ENCODE measurements at regions not wholly inside any gene's neighbourhood (a gene's known extent, or its start where the extent isn't known, plus 50 kb on each side); places are given as distances from the start of the nearest gene placed in this dataset.

- H3K4me1 ChIP-seq (ENCODE audit: control insufficient read depth in 2 of 2, insufficient read depth in 2 of 2, low read length in 2 of 2), result no peaks in the 10 kb centered on the region
- H3K27ac ChIP-seq (ENCODE audit: low read depth in 1 of 2, low read length in 1 of 2), result no peak overlapping the region
- H3K9me3 ChIP-seq (ENCODE audit: control insufficient read depth in 2 of 2, insufficient read depth in 1 of 2, low read length in 1 of 2), result no peaks in the 10 kb centered on the region
- no peaks in the 10 kb centered on the region for H3K36me3 ChIP-seq (ENCODE audit: control insufficient read depth in 2 of 2, insufficient read depth in 2 of 2, low read length in 1 of 2)
- WGBS, result 62% methylated on average over 1 of the region's 1 CpG
- H3K27me3 ChIP-seq (ENCODE audit: control insufficient read depth in 2 of 2, insufficient read depth in 1 of 2, low read length in 1 of 2), result no peaks in the 10 kb centered on the region
- no peak for DNase-seq (ENCODE audit: low read depth in 6 of 9, low spot score in 9 of 9)
- H3K4me3 ChIP-seq (ENCODE audit: low read length in 2 of 2), result no peak overlapping the region
Observed at GRCh38 chrX:149205937-149206336, 299.2 kb downstream of the IDS start.

- no peak overlapping the region for H3K27ac ChIP-seq (ENCODE audit: low read depth in 1 of 2, low read length in 1 of 2)
- no peaks in the 10 kb centered on the region for H3K4me1 ChIP-seq (ENCODE audit: control insufficient read depth in 2 of 2, insufficient read depth in 2 of 2, low read length in 2 of 2)
- H3K9me3 ChIP-seq (ENCODE audit: control insufficient read depth in 2 of 2, insufficient read depth in 1 of 2, low read length in 1 of 2), result no peaks in the 10 kb centered on the region
- 62% methylated on average over 3 of the region's 3 CpGs for WGBS
- no peak overlapping the region for H3K4me3 ChIP-seq (ENCODE audit: low read length in 2 of 2)
- H3K27me3 ChIP-seq (ENCODE audit: control insufficient read depth in 2 of 2, insufficient read depth in 1 of 2, low read length in 1 of 2), result no peaks in the 10 kb centered on the region
- no peaks in the 10 kb centered on the region for H3K36me3 ChIP-seq (ENCODE audit: control insufficient read depth in 2 of 2, insufficient read depth in 2 of 2, low read length in 1 of 2)
- DNase-seq (ENCODE audit: low read depth in 6 of 9, low spot score in 9 of 9), result no peak
Observed at GRCh38 chrX:149205081-149205480, 300.0 kb downstream of the IDS start.

GRCh38 chrX:149199734-149200133, 305.4 kb downstream of the IDS start:
- DNase-seq (ENCODE audit: low read depth in 6 of 9, low spot score in 9 of 9), result no peak
- 97% methylated on average over 4 of the region's 4 CpGs for WGBS
- no peaks in the 10 kb centered on the region for H3K9me3 ChIP-seq (ENCODE audit: control insufficient read depth in 2 of 2, insufficient read depth in 1 of 2, low read length in 1 of 2)
- H3K36me3 ChIP-seq (ENCODE audit: control insufficient read depth in 2 of 2, insufficient read depth in 2 of 2, low read length in 1 of 2), result no peaks in the 10 kb centered on the region
- no peaks in the 10 kb centered on the region for H3K27me3 ChIP-seq (ENCODE audit: control insufficient read depth in 2 of 2, insufficient read depth in 1 of 2, low read length in 1 of 2)
- no peak overlapping the region for H3K4me3 ChIP-seq (ENCODE audit: low read length in 2 of 2)
- H3K4me1 ChIP-seq (ENCODE audit: control insufficient read depth in 2 of 2, insufficient read depth in 2 of 2, low read length in 2 of 2), result no peaks in the 10 kb centered on the region
- no peak overlapping the region for H3K27ac ChIP-seq (ENCODE audit: low read depth in 1 of 2, low read length in 1 of 2)

GRCh38 chrX:149198980-149199732, 305.9 kb downstream of the IDS start:
- Histone ChIP-seq H3K4me1 (ENCODE audit: control insufficient read depth in 2 of 2, insufficient read depth in 2 of 2, low read length in 2 of 2) (no peaks in the 10 kb centered on the region), H3K27ac (ENCODE audit: low read depth in 1 of 2, low read length in 1 of 2) (no peak overlapping the region), H3K27me3 (ENCODE audit: control insufficient read depth in 2 of 2, insufficient read depth in 1 of 2, low read length in 1 of 2) (no peaks in the 10 kb centered on the region), H3K4me3 (ENCODE audit: low read length in 2 of 2) (no peak overlapping the region), H3K36me3 (ENCODE audit: control insufficient read depth in 2 of 2, insufficient read depth in 2 of 2, low read length in 1 of 2) (no peaks in the 10 kb centered on the region), H3K9me3 (ENCODE audit: control insufficient read depth in 2 of 2, insufficient read depth in 1 of 2, low read length in 1 of 2) (no peaks in the 10 kb centered on the region)
- DNase-seq (ENCODE audit: low read depth in 6 of 9, low spot score in 9 of 9), result no peak
- WGBS, result 93% methylated on average over 11 of the region's 11 CpGs

GRCh38 chrX:149185087-149185486, 320.0 kb downstream of the IDS start:
- WGBS, result 96% methylated on average over 2 of the region's 2 CpGs
- Histone ChIP-seq H3K27me3 (ENCODE audit: control insufficient read depth in 2 of 2, insufficient read depth in 1 of 2, low read length in 1 of 2) (no peaks in the 10 kb centered on the region), H3K4me1 (ENCODE audit: control insufficient read depth in 2 of 2, insufficient read depth in 2 of 2, low read length in 2 of 2) (no peaks in the 10 kb centered on the region), H3K9me3 (ENCODE audit: control insufficient read depth in 2 of 2, insufficient read depth in 1 of 2, low read length in 1 of 2) (no peaks in the 10 kb centered on the region), H3K27ac (ENCODE audit: low read depth in 1 of 2, low read length in 1 of 2) (no peak overlapping the region), H3K4me3 (ENCODE audit: low read length in 2 of 2) (no peak overlapping the region), H3K36me3 (ENCODE audit: control insufficient read depth in 2 of 2, insufficient read depth in 2 of 2, low read length in 1 of 2) (no peaks in the 10 kb centered on the region)
- no peak for DNase-seq (ENCODE audit: low read depth in 6 of 9, low spot score in 9 of 9)

GRCh38 chrX:149161435-149162088, 343.5 kb downstream of the IDS start:
- Histone ChIP-seq H3K4me1 (ENCODE audit: control insufficient read depth in 2 of 2, insufficient read depth in 2 of 2, low read length in 2 of 2) (no peaks in the 10 kb centered on the region), H3K27me3 (ENCODE audit: control insufficient read depth in 2 of 2, insufficient read depth in 1 of 2, low read length in 1 of 2) (no peaks in the 10 kb centered on the region), H3K27ac (ENCODE audit: low read depth in 1 of 2, low read length in 1 of 2) (no peak overlapping the region), H3K9me3 (ENCODE audit: control insufficient read depth in 2 of 2, insufficient read depth in 1 of 2, low read length in 1 of 2) (no peaks in the 10 kb centered on the region), H3K36me3 (ENCODE audit: control insufficient read depth in 2 of 2, insufficient read depth in 2 of 2, low read length in 1 of 2) (no peaks in the 10 kb centered on the region), H3K4me3 (ENCODE audit: low read length in 2 of 2) (no peak overlapping the region)
- no peak for DNase-seq (ENCODE audit: low read depth in 6 of 9, low spot score in 9 of 9)
- 100% methylated on average over 2 of the region's 2 CpGs for WGBS

GRCh38 chrX:149157976-149158375, 347.1 kb downstream of the IDS start:
- no peaks in the 10 kb centered on the region for H3K4me1 ChIP-seq (ENCODE audit: control insufficient read depth in 2 of 2, insufficient read depth in 2 of 2, low read length in 2 of 2)
- WGBS, result 100% methylated on average over 1 of the region's 1 CpG
- no peaks in the 10 kb centered on the region for H3K9me3 ChIP-seq (ENCODE audit: control insufficient read depth in 2 of 2, insufficient read depth in 1 of 2, low read length in 1 of 2)
- no peaks in the 10 kb centered on the region for H3K27me3 ChIP-seq (ENCODE audit: control insufficient read depth in 2 of 2, insufficient read depth in 1 of 2, low read length in 1 of 2)
- no peaks in the 10 kb centered on the region for H3K36me3 ChIP-seq (ENCODE audit: control insufficient read depth in 2 of 2, insufficient read depth in 2 of 2, low read length in 1 of 2)
- no peak overlapping the region for H3K27ac ChIP-seq (ENCODE audit: low read depth in 1 of 2, low read length in 1 of 2)
- no peak overlapping the region for H3K4me3 ChIP-seq (ENCODE audit: low read length in 2 of 2)
- no peak for DNase-seq (ENCODE audit: low read depth in 6 of 9, low spot score in 9 of 9)

GRCh38 chrX:149152941-149153340, 352.2 kb downstream of the IDS start:
- H3K36me3 ChIP-seq (ENCODE audit: control insufficient read depth in 2 of 2, insufficient read depth in 2 of 2, low read length in 1 of 2), result no peaks in the 10 kb centered on the region
- no peaks in the 10 kb centered on the region for H3K4me1 ChIP-seq (ENCODE audit: control insufficient read depth in 2 of 2, insufficient read depth in 2 of 2, low read length in 2 of 2)
- no peak overlapping the region for H3K4me3 ChIP-seq (ENCODE audit: low read length in 2 of 2)
- no peak for DNase-seq (ENCODE audit: low read depth in 6 of 9, low spot score in 9 of 9)
- no peaks in the 10 kb centered on the region for H3K27me3 ChIP-seq (ENCODE audit: control insufficient read depth in 2 of 2, insufficient read depth in 1 of 2, low read length in 1 of 2)
- no peak overlapping the region for H3K27ac ChIP-seq (ENCODE audit: low read depth in 1 of 2, low read length in 1 of 2)
- 95% methylated on average over 3 of the region's 3 CpGs for WGBS
- peaks cover 0 to 3% of the 10 kb centered on the region in 2 donors for H3K9me3 ChIP-seq (ENCODE audit: control insufficient read depth in 2 of 2, insufficient read depth in 1 of 2, low read length in 1 of 2)

- 84% methylated on average over 3 of the region's 3 CpGs for WGBS
- H3K27me3 ChIP-seq (ENCODE audit: control insufficient read depth in 2 of 2, insufficient read depth in 1 of 2, low read length in 1 of 2), result no peaks in the 10 kb centered on the region
Observed at GRCh38 chrX:149151805-149152757, 353.0 kb downstream of the IDS start.

More at GRCh38 chrX:149151805-149152757, 353.0 kb downstream of the IDS start:
- H3K4me1 ChIP-seq (ENCODE audit: control insufficient read depth in 2 of 2, insufficient read depth in 2 of 2, low read length in 2 of 2), result no peaks in the 10 kb centered on the region
- no peak overlapping the region for H3K27ac ChIP-seq (ENCODE audit: low read depth in 1 of 2, low read length in 1 of 2)
- H3K9me3 ChIP-seq (ENCODE audit: control insufficient read depth in 2 of 2, insufficient read depth in 1 of 2, low read length in 1 of 2), result peaks cover 0 to 3% of the 10 kb centered on the region in 2 donors
- DNase-seq (ENCODE audit: low read depth in 6 of 9, low spot score in 9 of 9), result no peak
- H3K36me3 ChIP-seq (ENCODE audit: control insufficient read depth in 2 of 2, insufficient read depth in 2 of 2, low read length in 1 of 2), result no peaks in the 10 kb centered on the region
- no peak overlapping the region for H3K4me3 ChIP-seq (ENCODE audit: low read length in 2 of 2)

All from thymus (tissue), 11 donors.